ENCODE measurements at regions not wholly inside any gene's neighbourhood (a gene's known extent, or its start where the extent isn't known, plus 50 kb on each side); places are given as distances from the start of the nearest gene placed in this dataset.

GRCh38 chr4:45596379-45597101, 527.3 kb downstream of the GABRG1 start:
- no peaks in the 10 kb centered on the region for H3K27me3 ChIP-seq (ENCODE audit: low read length)
- H3K79me2 ChIP-seq (ENCODE audit: low read length): no peaks in the 10 kb centered on the region
- H3F3A ChIP-seq (ENCODE audit: low read length, unreplicated experiment): no peaks in the 10 kb centered on the region
- intact Hi-C loops (cut with micrococcal nuclease): no loop called here
- no peak overlapping the region for H3K4me2 ChIP-seq (ENCODE audit: low read length)
- no peaks in the 10 kb centered on the region for H3K9me2 ChIP-seq (replicated peaks; ENCODE audit: low read length)
- no peaks in the 10 kb centered on the region for H3K9me3 ChIP-seq (ENCODE audit: low read length)
- CTCF ChIA-PET: no interaction called here
- H4K20me1 ChIP-seq (ENCODE audit: low read length): no peaks in the 10 kb centered on the region
- H3K27ac ChIP-seq (ENCODE audit: low read length): no peak overlapping the region
- ATAC-seq (no peak), DNase-seq (no peak)
- POLR2A ChIA-PET (ENCODE audit: unreplicated experiment): no interaction called here
- no peak overlapping the region for H3K9ac ChIP-seq (ENCODE audit: low read length)
- no peaks in the 10 kb centered on the region for H3K36me3 ChIP-seq (ENCODE audit: low read depth, low read length)
- no peaks in the 10 kb centered on the region for H3K4me1 ChIP-seq (ENCODE audit: insufficient read depth, low read length)
- H3K4me3 ChIP-seq (ENCODE audit: low read length): no peak overlapping the region
- TF ChIP-seq EZH2phosphoT487 (IDR thresholded peaks at IDR 0.05; ENCODE audit: borderline replicate concordance, low read length): no peak
- no peak for TF ChIP-seq CTCF (conservative IDR thresholded peaks at IDR 0.05; ENCODE audit: low read depth, low read length)
- TF ChIP-seq EZH2 (IDR thresholded peaks at IDR 0.05; ENCODE audit: low read length, unreplicated experiment): no peak
- no TSS peak for BruUV-seq (replicated peaks)
- no peak overlapping the region for H2AFZ ChIP-seq (ENCODE audit: low read length)

GRCh38 chr4:45580334-45580733, 543.5 kb downstream of the GABRG1 start:
- no peaks in the 10 kb centered on the region for H3K9me2 ChIP-seq (replicated peaks; ENCODE audit: low read length)
- no peaks in the 10 kb centered on the region for H3K36me3 ChIP-seq (ENCODE audit: low read depth, low read length)
- H3K27me3 ChIP-seq (ENCODE audit: low read length): no peaks in the 10 kb centered on the region
- peak; percentile 5 for DNase-seq
- no peak for ATAC-seq
- H3K4me3 ChIP-seq (ENCODE audit: low read length): no peak overlapping the region
- no peaks in the 10 kb centered on the region for H4K20me1 ChIP-seq (ENCODE audit: low read length)
- H3K4me2 ChIP-seq (ENCODE audit: low read length): no peak overlapping the region
- H3F3A ChIP-seq (ENCODE audit: low read length, unreplicated experiment): no peaks in the 10 kb centered on the region
- ChIA-PET CTCF (no interaction called here), POLR2A (ENCODE audit: unreplicated experiment) (no interaction called here)
- no peaks in the 10 kb centered on the region for H3K9me3 ChIP-seq (ENCODE audit: low read length)
- H3K9ac ChIP-seq (ENCODE audit: low read length): no peak overlapping the region
- no peaks in the 10 kb centered on the region for H3K4me1 ChIP-seq (ENCODE audit: insufficient read depth, low read length)
- intact Hi-C loops (cut with micrococcal nuclease): no loop called here
- H3K79me2 ChIP-seq (ENCODE audit: low read length): no peaks in the 10 kb centered on the region
- H2AFZ ChIP-seq (ENCODE audit: low read length): no peak overlapping the region
- BruUV-seq (replicated peaks): no TSS peak
- TF ChIP-seq EZH2phosphoT487 (IDR thresholded peaks at IDR 0.05; ENCODE audit: borderline replicate concordance, low read length) (no peak), EZH2 (IDR thresholded peaks at IDR 0.05; ENCODE audit: low read length, unreplicated experiment) (no peak), CTCF (conservative IDR thresholded peaks at IDR 0.05; ENCODE audit: low read depth, low read length) (no peak)
- no peak overlapping the region for H3K27ac ChIP-seq (ENCODE audit: low read length)

GRCh38 chr4:45578874-45579273, 545.0 kb downstream of the GABRG1 start:
- no peak overlapping the region for H3K4me3 ChIP-seq (ENCODE audit: low read length)
- BruUV-seq (replicated peaks): no TSS peak
- H3K9me3 ChIP-seq (ENCODE audit: low read length): no peaks in the 10 kb centered on the region
- CTCF ChIA-PET: no interaction called here
- H3K27me3 ChIP-seq (ENCODE audit: low read length): no peaks in the 10 kb centered on the region
- POLR2A ChIA-PET (ENCODE audit: unreplicated experiment): no interaction called here
- H3K36me3 ChIP-seq (ENCODE audit: low read depth, low read length): no peaks in the 10 kb centered on the region
- H3K27ac ChIP-seq (ENCODE audit: low read length): no peak overlapping the region
- ATAC-seq: no peak
- H3K9ac ChIP-seq (ENCODE audit: low read length): no peak overlapping the region
- DNase-seq: no peak
- no peaks in the 10 kb centered on the region for H3K79me2 ChIP-seq (ENCODE audit: low read length)
- H3F3A ChIP-seq (ENCODE audit: low read length, unreplicated experiment): no peaks in the 10 kb centered on the region
- intact Hi-C loops (cut with micrococcal nuclease): no loop called here
- TF ChIP-seq CTCF (conservative IDR thresholded peaks at IDR 0.05; ENCODE audit: low read depth, low read length) (no peak), EZH2 (IDR thresholded peaks at IDR 0.05; ENCODE audit: low read length, unreplicated experiment) (no peak), EZH2phosphoT487 (IDR thresholded peaks at IDR 0.05; ENCODE audit: borderline replicate concordance, low read length) (no peak)
- H3K9me2 ChIP-seq (replicated peaks; ENCODE audit: low read length): no peaks in the 10 kb centered on the region
- H4K20me1 ChIP-seq (ENCODE audit: low read length): no peaks in the 10 kb centered on the region
- no peak overlapping the region for H3K4me2 ChIP-seq (ENCODE audit: low read length)
- H3K4me1 ChIP-seq (ENCODE audit: insufficient read depth, low read length): no peaks in the 10 kb centered on the region
- H2AFZ ChIP-seq (ENCODE audit: low read length): no peak overlapping the region
